ENCODE measurements at regions not wholly inside any gene's neighbourhood (a gene's known extent, or its start where the extent isn't known, plus 50 kb on each side); places are given as distances from the start of the nearest gene placed in this dataset.

DNA sequence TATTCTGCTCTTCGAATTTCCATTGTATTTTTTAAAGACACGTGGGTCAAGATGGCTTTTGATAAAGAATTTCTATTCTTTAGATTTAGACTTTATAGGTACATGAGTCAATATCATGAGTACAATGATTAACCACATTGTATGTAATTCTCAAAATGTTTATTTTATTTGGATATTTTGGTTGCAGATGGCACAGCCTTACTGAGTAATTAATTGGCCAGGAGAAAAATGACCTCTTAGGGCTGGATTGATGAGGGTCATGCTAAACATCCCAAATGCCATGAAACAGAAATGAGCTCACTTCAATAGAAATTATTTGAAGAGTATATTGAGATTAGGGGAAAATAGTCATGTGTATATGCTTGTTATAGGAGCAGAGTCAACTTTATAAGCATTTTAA, 131.2 kb upstream of the CCN2 start:
- Histone ChIP-seq H3K4me3 (replicated peaks in 1 of 2; ENCODE audit: low read depth in 1 of 2, low read length in 2 of 2) (no peak overlapping the region), H3K9me3 (ENCODE audit: control insufficient read depth in 1 of 2, insufficient read depth in 1 of 2, low read depth in 1 of 2, low read length in 2 of 2) (no peaks in the 10 kb centered on the region), H3K27me3 (ENCODE audit: insufficient read depth, low read length) (no peaks in the 10 kb centered on the region), H3K9me2 (ENCODE audit: insufficient read depth) (no peaks in the 10 kb centered on the region), H3K4me1 (ENCODE audit: control insufficient read depth in 1 of 2, insufficient read depth in 2 of 2, low read length in 2 of 2) (no peaks in the 10 kb centered on the region), H3K36me3 (ENCODE audit: control insufficient read depth in 1 of 2, insufficient read depth in 2 of 2, low read length in 2 of 2) (no peaks in the 10 kb centered on the region), H3K27ac (ENCODE audit: low read depth, low read length) (no peak overlapping the region), H3K9ac (ENCODE audit: low read length) (no peak overlapping the region), H2AFZ (ENCODE audit: low read depth, low read length, poor library complexity, severe bottlenecking) (no peak overlapping the region), H3K79me2 (ENCODE audit: insufficient read depth, low read length) (no peaks in the 10 kb centered on the region), H4K20me1 (ENCODE audit: insufficient read depth) (no peaks in the 10 kb centered on the region), H3K4me2 (ENCODE audit: low read length) (no peak overlapping the region)
- intact Hi-C loops (cut with micrococcal nuclease), result no loop called here
- ATAC-seq, result no peak
- POLR2A ChIA-PET, result no interaction called here
- no peak for DNase-seq (ENCODE audit: low read depth, low spot score)
- TF ChIP-seq, protein P1, sequence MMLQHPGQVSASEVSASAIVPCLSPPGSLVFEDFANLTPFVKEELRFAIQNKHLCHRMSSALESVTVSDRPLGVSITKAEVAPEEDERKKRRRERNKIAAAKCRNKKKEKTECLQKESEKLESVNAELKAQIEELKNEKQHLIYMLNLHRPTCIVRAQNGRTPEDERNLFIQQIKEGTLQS (IDR thresholded peaks at IDR 0.05), result no peak
- TF ChIP-seq, protein P2, sequence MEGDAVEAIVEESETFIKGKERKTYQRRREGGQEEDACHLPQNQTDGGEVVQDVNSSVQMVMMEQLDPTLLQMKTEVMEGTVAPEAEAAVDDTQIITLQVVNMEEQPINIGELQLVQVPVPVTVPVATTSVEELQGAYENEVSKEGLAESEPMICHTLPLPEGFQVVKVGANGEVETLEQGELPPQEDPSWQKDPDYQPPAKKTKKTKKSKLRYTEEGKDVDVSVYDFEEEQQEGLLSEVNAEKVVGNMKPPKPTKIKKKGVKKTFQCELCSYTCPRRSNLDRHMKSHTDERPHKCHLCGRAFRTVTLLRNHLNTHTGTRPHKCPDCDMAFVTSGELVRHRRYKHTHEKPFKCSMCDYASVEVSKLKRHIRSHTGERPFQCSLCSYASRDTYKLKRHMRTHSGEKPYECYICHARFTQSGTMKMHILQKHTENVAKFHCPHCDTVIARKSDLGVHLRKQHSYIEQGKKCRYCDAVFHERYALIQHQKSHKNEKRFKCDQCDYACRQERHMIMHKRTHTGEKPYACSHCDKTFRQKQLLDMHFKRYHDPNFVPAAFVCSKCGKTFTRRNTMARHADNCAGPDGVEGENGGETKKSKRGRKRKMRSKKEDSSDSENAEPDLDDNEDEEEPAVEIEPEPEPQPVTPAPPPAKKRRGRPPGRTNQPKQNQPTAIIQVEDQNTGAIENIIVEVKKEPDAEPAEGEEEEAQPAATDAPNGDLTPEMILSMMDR (IDR thresholded peaks at IDR 0.05 in 2 of 3, conservative IDR thresholded peaks at IDR 0.05 in 1 of 3; ENCODE audit: borderline replicate concordance in 1 of 3, insufficient read depth in 1 of 3, low read depth in 2 of 3, low read length in 2 of 3), result no peak
- TF ChIP-seq, protein P3, sequence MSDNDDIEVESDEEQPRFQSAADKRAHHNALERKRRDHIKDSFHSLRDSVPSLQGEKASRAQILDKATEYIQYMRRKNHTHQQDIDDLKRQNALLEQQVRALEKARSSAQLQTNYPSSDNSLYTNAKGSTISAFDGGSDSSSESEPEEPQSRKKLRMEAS (IDR thresholded peaks at IDR 0.05), result no peak
- TF ChIP-seq YY1 (IDR thresholded peaks at IDR 0.05; ENCODE audit: extremely low read depth, insufficient replicate concordance, low read depth, low read length), result no peak
- no peak for TF ChIP-seq RAD21 (IDR thresholded peaks at IDR 0.05; ENCODE audit: low read depth)
- TF ChIP-seq SRF (IDR thresholded peaks at IDR 0.05; ENCODE audit: low read depth), result no peak
- TF ChIP-seq FOSL1 (IDR thresholded peaks at IDR 0.05; ENCODE audit: low read depth), result no peak
- TF ChIP-seq CEBPB (IDR thresholded peaks at IDR 0.05; ENCODE audit: low read depth), result no peak
- no peak for TF ChIP-seq ELF1 (IDR thresholded peaks at IDR 0.05; ENCODE audit: borderline replicate concordance, low read depth)
- TF ChIP-seq EGR1 (IDR thresholded peaks at IDR 0.05; ENCODE audit: low read depth), result no peak
- no peak for TF ChIP-seq EZH2phosphoT487 (IDR thresholded peaks at IDR 0.05; ENCODE audit: borderline replicate concordance)
- TF ChIP-seq, protein P4, sequence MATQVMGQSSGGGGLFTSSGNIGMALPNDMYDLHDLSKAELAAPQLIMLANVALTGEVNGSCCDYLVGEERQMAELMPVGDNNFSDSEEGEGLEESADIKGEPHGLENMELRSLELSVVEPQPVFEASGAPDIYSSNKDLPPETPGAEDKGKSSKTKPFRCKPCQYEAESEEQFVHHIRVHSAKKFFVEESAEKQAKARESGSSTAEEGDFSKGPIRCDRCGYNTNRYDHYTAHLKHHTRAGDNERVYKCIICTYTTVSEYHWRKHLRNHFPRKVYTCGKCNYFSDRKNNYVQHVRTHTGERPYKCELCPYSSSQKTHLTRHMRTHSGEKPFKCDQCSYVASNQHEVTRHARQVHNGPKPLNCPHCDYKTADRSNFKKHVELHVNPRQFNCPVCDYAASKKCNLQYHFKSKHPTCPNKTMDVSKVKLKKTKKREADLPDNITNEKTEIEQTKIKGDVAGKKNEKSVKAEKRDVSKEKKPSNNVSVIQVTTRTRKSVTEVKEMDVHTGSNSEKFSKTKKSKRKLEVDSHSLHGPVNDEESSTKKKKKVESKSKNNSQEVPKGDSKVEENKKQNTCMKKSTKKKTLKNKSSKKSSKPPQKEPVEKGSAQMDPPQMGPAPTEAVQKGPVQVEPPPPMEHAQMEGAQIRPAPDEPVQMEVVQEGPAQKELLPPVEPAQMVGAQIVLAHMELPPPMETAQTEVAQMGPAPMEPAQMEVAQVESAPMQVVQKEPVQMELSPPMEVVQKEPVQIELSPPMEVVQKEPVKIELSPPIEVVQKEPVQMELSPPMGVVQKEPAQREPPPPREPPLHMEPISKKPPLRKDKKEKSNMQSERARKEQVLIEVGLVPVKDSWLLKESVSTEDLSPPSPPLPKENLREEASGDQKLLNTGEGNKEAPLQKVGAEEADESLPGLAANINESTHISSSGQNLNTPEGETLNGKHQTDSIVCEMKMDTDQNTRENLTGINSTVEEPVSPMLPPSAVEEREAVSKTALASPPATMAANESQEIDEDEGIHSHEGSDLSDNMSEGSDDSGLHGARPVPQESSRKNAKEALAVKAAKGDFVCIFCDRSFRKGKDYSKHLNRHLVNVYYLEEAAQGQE (IDR thresholded peaks at IDR 0.05; ENCODE audit: low read depth), result no peak
- no peak for TF ChIP-seq ZFX (IDR thresholded peaks at IDR 0.05)
- no peak for TF ChIP-seq ZNF274 (IDR thresholded peaks at IDR 0.05; ENCODE audit: low read depth, low read length)
- TF ChIP-seq POLR2AphosphoS5 (IDR thresholded peaks at IDR 0.05; ENCODE audit: low read depth, low read length), result no peak
- TF ChIP-seq, protein P5, sequence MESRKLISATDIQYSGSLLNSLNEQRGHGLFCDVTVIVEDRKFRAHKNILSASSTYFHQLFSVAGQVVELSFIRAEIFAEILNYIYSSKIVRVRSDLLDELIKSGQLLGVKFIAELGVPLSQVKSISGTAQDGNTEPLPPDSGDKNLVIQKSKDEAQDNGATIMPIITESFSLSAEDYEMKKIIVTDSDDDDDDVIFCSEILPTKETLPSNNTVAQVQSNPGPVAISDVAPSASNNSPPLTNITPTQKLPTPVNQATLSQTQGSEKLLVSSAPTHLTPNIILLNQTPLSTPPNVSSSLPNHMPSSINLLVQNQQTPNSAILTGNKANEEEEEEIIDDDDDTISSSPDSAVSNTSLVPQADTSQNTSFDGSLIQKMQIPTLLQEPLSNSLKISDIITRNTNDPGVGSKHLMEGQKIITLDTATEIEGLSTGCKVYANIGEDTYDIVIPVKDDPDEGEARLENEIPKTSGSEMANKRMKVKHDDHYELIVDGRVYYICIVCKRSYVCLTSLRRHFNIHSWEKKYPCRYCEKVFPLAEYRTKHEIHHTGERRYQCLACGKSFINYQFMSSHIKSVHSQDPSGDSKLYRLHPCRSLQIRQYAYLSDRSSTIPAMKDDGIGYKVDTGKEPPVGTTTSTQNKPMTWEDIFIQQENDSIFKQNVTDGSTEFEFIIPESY (IDR thresholded peaks at IDR 0.05; ENCODE audit: extremely low read depth, insufficient replicate concordance, low read length), result no peak
- no peak for TF ChIP-seq SIN3A (IDR thresholded peaks at IDR 0.05; ENCODE audit: low read depth)
- RAD21 ChIA-PET (ENCODE audit: low non-redundant PET in 1 of 2, low total read pairs in 2 of 2, uncharacterized antibody in 2 of 2, unreplicated experiment in 2 of 2), result no interaction called here
- CTCF ChIA-PET, result no interaction called here
- no TSS peak for BruUV-seq (replicated peaks)

All from HCT116 (cell line).